GM12878 (cell line): ENCODE measurements at regions not wholly inside any gene's neighbourhood (a gene's known extent, or its start where the extent isn't known, plus 50 kb on each side); places are given as distances from the start of the nearest gene placed in this dataset.

Experiments
- ATAC-seq: fragments of 200-7000 bp; cut with Tn5 transposase; 3 replicates; pipeline ENCODE4 v1.9.1; 2020; ENCODE audit warnings: mild to moderate bottlenecking, moderate library complexity
- BruUV-seq: library from RNA; stranded (reverse); fragments of 400-500 nt; replicated peaks from 2 replicates; lab custom pipeline; 2021; lab: Mats Ljungman, UMichigan
- CTCF ChIA-PET: fragments of 300-600 bp; sonication (Branson Sonifier 250); formaldehyde crosslinking; extraction: SDS; loops from one replicate; lab custom pipeline; 2021; ENCODE audit warnings: inconsistent platforms; lab: Yijun Ruan, JAX
- POLR2A ChIA-PET: fragments of 350-600 bp; formaldehyde crosslinking; extraction: SDS; loops from one replicate; lab custom pipeline; 2021; ENCODE audit warnings: inconsistent platforms; lab: Charles Lee
- RAD21 ChIA-PET: fragments of 300-600 bp; sonication (Branson Sonifier 250); formaldehyde crosslinking; loops from one replicate; lab custom pipeline; 2023; ENCODE audit warnings: antibody characterized with exemption; ENCODE audit not compliant: unreplicated experiment; lab: Charles Lee
- SMC1A ChIA-PET: fragments of 300-600 bp; sonication (Branson Sonifier 250); formaldehyde crosslinking; loops from one replicate; lab custom pipeline; 2023; ENCODE audit not compliant: unreplicated experiment, uncharacterized antibody; lab: Charles Lee
- DNase-seq: peaks from one replicate; pipeline ENCODE4 v3.0.0-alpha.2; 2011; ENCODE audit warnings: low read depth, low spot score
- FAIRE-seq: peaks from 3 replicates; lab custom pipeline; 2011; peaks lifted over from hg19 to GRCh38; lab: Jason Lieb, UNC
- H2AFZ ChIP-seq: 2 replicates; pipeline ENCODE4 v1.6.0; 2011; ENCODE audit warnings: low read depth, low read length, control low read depth; ENCODE audit not compliant: control insufficient read depth
- H3K27ac ChIP-seq: 2 replicates; pipeline ENCODE4 v1.5.1; 2011; ENCODE audit warnings: control low read depth; ENCODE audit not compliant: control insufficient read depth, insufficient read depth
- H3K27me3 ChIP-seq, 2 experiments: replicated peaks in 1 of 2; 2 replicates each; pipeline versions ENCODE4 v1.6.0 to v1.6.1; 2011; ENCODE audit warnings: low read length in 1 of 2; ENCODE audit not compliant: control insufficient read depth in 2 of 2, insufficient read depth in 2 of 2
- H3K36me3 ChIP-seq, 2 experiments: 2 replicates each; pipeline ENCODE4 v1.5.1; 2011; ENCODE audit warnings: low read length in 1 of 2; ENCODE audit not compliant: control insufficient read depth in 2 of 2, insufficient read depth in 2 of 2
- H3K4me1 ChIP-seq: 2 replicates; pipeline ENCODE4 v1.6.1; 2011; ENCODE audit warnings: mild to moderate bottlenecking, low read length, moderate library complexity, mixed read lengths; ENCODE audit not compliant: control insufficient read depth, insufficient read depth
- H3K4me2 ChIP-seq: 2 replicates; pipeline ENCODE4 v1.6.0; 2011; ENCODE audit warnings: control low read depth; ENCODE audit not compliant: control insufficient read depth, insufficient read depth
- H3K4me3 ChIP-seq: fragments of 200-600 bp; sonication (generic); 2 replicates; pipeline ENCODE4 v1.5.1; 2016
- H3K79me2 ChIP-seq: 2 replicates; pipeline ENCODE4 v1.6.0; 2011; ENCODE audit warnings: low read length; ENCODE audit not compliant: control insufficient read depth, insufficient read depth
- H3K9ac ChIP-seq: 2 replicates; pipeline ENCODE4 v1.8.0; 2011; ENCODE audit warnings: low read length, control low read depth, mixed read lengths; ENCODE audit not compliant: control insufficient read depth, insufficient read depth
- H3K9me3 ChIP-seq: replicated peaks from 3 replicates; pipeline ENCODE4 v1.5.1; 2011; ENCODE audit warnings: mild to moderate bottlenecking, low read length; ENCODE audit not compliant: control insufficient read depth, insufficient read depth
- H4K20me1 ChIP-seq: 2 replicates; pipeline ENCODE4 v1.6.0; 2011; ENCODE audit not compliant: control insufficient read depth, insufficient read depth
- BACH1 ChIP-seq: fragments of 450-650 bp; IDR thresholded peaks from 2 replicates; pipeline ENCODE4 v1.6.1; 2017; ENCODE audit warnings: mild to moderate bottlenecking, borderline replicate concordance
- BCL11A ChIP-seq: IDR thresholded peaks from 2 replicates; pipeline ENCODE4 v1.6.1; 2011; ENCODE audit warnings: low read depth, low read length
- ELK1 ChIP-seq: IDR thresholded peaks from 2 replicates; pipeline ENCODE4 v1.6.1; 2012; ENCODE audit warnings: low read depth, low read length, improper control_type of control experiment
- ETV6 ChIP-seq, 2 experiments: fragments of 450-650 bp in 1 of 2; IDR thresholded peaks in 1 of 2; conservative IDR thresholded peaks in 1 of 2; 2 replicates each; pipeline ENCODE4 v1.6.1; 2014; ENCODE audit warnings: antibody characterized with exemption in 1 of 2, borderline replicate concordance in 1 of 2, low read depth in 1 of 2, mild to moderate bottlenecking in 1 of 2, moderate library complexity in 1 of 2
- EZH2 ChIP-seq: IDR thresholded peaks from 2 replicates; pipeline ENCODE4 v1.6.1; 2012; ENCODE audit warnings: low read depth, mild to moderate bottlenecking, control low read depth, inconsistent platforms, low read length, borderline replicate concordance; ENCODE audit not compliant: control insufficient read depth
- IRF4 ChIP-seq: IDR thresholded peaks from 2 replicates; pipeline ENCODE4 v1.6.1; 2011; ENCODE audit warnings: low read depth, low read length
- NFIC ChIP-seq: IDR thresholded peaks from 2 replicates; pipeline ENCODE4 v1.6.1; 2012; ENCODE audit warnings: low read depth, mild to moderate bottlenecking, inconsistent platforms, low read length, moderate library complexity
- ZNF217 ChIP-seq: fragments of 450-650 bp; IDR thresholded peaks from 2 replicates; pipeline ENCODE4 v1.6.1; 2017; ENCODE audit warnings: antibody characterized with exemption, mild to moderate bottlenecking
- ZSCAN29 ChIP-seq: fragments of 450-650 bp; IDR thresholded peaks from 2 replicates; pipeline ENCODE4 v1.6.1; 2017; ENCODE audit warnings: mild to moderate bottlenecking, moderate library complexity
- WGBS: methylation state at CpG from one replicate; pipeline ENCODE4 v1.1.6; 2016; ENCODE audit warnings: low lambda C conversion rate; ENCODE audit not compliant: insufficient replicate concordance, insufficient coverage; ENCODE audit errors: missing lambda C conversion rate; 5-methylcytosine and 5-hydroxymethylcytosine counted together
- in situ Hi-C: fragments of 300-500 bp; cut with MboI; formaldehyde crosslinking; loops from 9 replicates; pipeline ENCODE4 v1.14.3; 2018; ENCODE audit warnings: mixed read lengths
- intact Hi-C: fragments of 100-400 bp; cut with micrococcal nuclease; formaldehyde crosslinking; loops from one replicate; pipeline ENCODE4 v1.14.2; 2022; ENCODE audit not compliant: unreplicated experiment
- TF ChIP-seq, protein P1 (sequence below): fragments of 450-650 bp; IDR thresholded peaks from 2 replicates; pipeline ENCODE4 v1.6.1; 2017; ENCODE audit warnings: mild to moderate bottlenecking, moderate library complexity
- TF ChIP-seq, protein P2 (sequence below): fragments of 450-650 bp; IDR thresholded peaks from 2 replicates; pipeline ENCODE4 v1.6.1; 2014; ENCODE audit warnings: mild to moderate bottlenecking

DNA sequence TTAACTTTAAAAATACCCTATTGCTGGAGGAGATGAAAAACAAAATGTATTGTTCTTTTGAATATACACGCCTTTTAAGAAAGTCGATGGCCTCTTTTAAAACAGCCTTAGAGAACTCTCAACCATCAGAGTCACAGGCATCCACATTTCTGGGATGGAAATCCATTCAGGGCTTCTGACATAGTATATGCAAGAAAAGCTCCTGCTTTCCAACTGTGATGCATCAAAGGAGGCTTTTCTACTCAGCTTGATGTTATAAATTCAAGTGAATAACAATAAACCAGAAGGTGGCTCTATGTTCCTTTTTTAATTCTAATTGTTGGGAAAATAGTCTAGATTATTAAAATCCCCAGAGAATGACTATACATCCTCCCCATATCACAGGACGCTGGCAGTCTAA is 398.8 kb upstream of the CXADR start:
- DNase-seq (no peak), FAIRE-seq (no peak), ATAC-seq (no peak)
- WGBS: 40% methylated on average over 3 of the region's 3 CpGs
- BruUV-seq: no TSS peak
- Histone ChIP-seq H3K79me2 (no peaks in the 10 kb centered on the region), H3K9me3 (no peaks in the 10 kb centered on the region), H3K36me3 (no peaks in the 10 kb centered on the region), H3K27ac (no peak overlapping the region), H3K9ac (no peak overlapping the region), H3K27me3 (no peaks in the 10 kb centered on the region), H3K4me3 (no peak overlapping the region), H4K20me1 (no peaks in the 10 kb centered on the region), H2AFZ (no peak overlapping the region), H3K4me2 (no peak overlapping the region), H3K4me1 (no peaks in the 10 kb centered on the region)
- SMC1A ChIA-PET: no interaction called here
- CTCF ChIA-PET: no interaction called here
- RAD21 ChIA-PET: no interaction called here
- TF ChIP-seq BCL11A: no peak
- TF ChIP-seq, protein P1, sequence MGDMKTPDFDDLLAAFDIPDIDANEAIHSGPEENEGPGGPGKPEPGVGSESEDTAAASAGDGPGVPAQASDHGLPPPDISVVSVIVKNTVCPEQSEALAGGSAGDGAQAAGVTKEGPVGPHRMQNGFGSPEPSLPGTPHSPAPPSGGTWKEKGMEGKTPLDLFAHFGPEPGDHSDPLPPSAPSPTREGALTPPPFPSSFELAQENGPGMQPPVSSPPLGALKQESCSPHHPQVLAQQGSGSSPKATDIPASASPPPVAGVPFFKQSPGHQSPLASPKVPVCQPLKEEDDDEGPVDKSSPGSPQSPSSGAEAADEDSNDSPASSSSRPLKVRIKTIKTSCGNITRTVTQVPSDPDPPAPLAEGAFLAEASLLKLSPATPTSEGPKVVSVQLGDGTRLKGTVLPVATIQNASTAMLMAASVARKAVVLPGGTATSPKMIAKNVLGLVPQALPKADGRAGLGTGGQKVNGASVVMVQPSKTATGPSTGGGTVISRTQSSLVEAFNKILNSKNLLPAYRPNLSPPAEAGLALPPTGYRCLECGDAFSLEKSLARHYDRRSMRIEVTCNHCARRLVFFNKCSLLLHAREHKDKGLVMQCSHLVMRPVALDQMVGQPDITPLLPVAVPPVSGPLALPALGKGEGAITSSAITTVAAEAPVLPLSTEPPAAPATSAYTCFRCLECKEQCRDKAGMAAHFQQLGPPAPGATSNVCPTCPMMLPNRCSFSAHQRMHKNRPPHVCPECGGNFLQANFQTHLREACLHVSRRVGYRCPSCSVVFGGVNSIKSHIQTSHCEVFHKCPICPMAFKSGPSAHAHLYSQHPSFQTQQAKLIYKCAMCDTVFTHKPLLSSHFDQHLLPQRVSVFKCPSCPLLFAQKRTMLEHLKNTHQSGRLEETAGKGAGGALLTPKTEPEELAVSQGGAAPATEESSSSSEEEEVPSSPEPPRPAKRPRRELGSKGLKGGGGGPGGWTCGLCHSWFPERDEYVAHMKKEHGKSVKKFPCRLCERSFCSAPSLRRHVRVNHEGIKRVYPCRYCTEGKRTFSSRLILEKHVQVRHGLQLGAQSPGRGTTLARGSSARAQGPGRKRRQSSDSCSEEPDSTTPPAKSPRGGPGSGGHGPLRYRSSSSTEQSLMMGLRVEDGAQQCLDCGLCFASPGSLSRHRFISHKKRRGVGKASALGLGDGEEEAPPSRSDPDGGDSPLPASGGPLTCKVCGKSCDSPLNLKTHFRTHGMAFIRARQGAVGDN: no peak
- intact Hi-C loops (no loop called here), in situ Hi-C loops (no loop called here)
- POLR2A ChIA-PET: no interaction called here

DNA sequence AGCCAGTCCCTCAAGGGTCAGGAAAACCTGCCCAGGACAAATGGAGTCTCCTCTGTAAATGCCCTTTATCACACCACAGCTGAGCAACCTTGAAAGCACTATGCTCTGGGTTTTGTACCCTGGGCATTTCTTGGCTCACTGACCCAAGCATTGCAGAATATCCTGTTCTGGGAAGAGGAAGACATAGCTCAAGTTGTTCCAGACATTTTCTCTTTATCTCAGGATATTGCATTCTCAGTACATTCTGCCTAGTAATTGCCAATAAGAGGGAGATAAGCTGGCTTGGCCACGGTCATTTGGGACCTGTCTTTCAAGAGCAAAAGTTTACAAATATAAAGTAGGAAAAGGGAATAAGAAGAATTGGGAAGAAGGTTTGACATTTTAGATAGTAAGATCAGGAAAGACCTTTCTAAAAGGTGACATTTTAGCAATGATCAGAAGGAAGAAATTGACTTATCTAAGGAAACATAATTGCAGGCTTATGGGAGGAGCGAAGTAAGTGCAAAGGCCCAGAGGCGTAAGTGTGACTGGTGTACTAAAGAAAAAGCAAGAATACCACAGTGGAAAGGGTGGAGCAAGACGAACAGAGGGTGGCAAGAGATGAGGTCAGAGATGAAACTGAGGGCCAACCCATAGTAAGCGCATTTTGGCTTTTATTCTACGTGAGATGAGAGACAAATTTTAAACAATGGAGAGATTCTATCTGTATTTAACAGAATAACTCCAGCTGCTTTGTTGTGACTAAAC is 394.0 kb upstream of the CXADR start:
- ATAC-seq: no peak
- Histone ChIP-seq H3K4me2 (no peak overlapping the region), H3K9ac (no peak overlapping the region), H3K4me3 (no peak overlapping the region), H3K36me3 (no peaks in the 10 kb centered on the region), H3K9me3 (no peaks in the 10 kb centered on the region), H4K20me1 (no peaks in the 10 kb centered on the region), H3K27ac (no peak overlapping the region), H3K4me1 (no peaks in the 10 kb centered on the region), H2AFZ (no peak overlapping the region), H3K27me3 (no peaks in the 10 kb centered on the region), H3K79me2 (no peaks in the 10 kb centered on the region)
- DNase-seq: no peak
- RAD21 ChIA-PET: no interaction called here
- BruUV-seq: no TSS peak
- CTCF ChIA-PET: no interaction called here
- POLR2A ChIA-PET: no interaction called here
- in situ Hi-C loops: no loop called here
- 31% methylated on average over 6 of the region's 6 CpGs for whole genome bisulfite sequencing
- intact Hi-C loops: no loop called here
- SMC1A ChIA-PET: no interaction called here
- no peak for FAIRE-seq
- TF ChIP-seq BCL11A (no peak), NFIC (no peak), BACH1 (no peak), IRF4 (no peak), EZH2 (no peak), ETV6 (conservative IDR thresholded peaks at IDR 0.05 in 1 of 2, IDR thresholded peaks at IDR 0.05 in 1 of 2; ENCODE audit: borderline replicate concordance in 1 of 2, low read depth in 1 of 2) (no peak), ELK1 (no peak), ZSCAN29 (no peak), ZNF217 (no peak)
- TF ChIP-seq, protein P2, sequence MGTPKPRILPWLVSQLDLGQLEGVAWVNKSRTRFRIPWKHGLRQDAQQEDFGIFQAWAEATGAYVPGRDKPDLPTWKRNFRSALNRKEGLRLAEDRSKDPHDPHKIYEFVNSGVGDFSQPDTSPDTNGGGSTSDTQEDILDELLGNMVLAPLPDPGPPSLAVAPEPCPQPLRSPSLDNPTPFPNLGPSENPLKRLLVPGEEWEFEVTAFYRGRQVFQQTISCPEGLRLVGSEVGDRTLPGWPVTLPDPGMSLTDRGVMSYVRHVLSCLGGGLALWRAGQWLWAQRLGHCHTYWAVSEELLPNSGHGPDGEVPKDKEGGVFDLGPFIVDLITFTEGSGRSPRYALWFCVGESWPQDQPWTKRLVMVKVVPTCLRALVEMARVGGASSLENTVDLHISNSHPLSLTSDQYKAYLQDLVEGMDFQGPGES: no peak
